HEK293 (cell line): ENCODE measurements at regions not wholly inside any gene's neighbourhood (a gene's known extent, or its start where the extent isn't known, plus 50 kb on each side); places are given as distances from the start of the nearest gene placed in this dataset.

Experiments used
- CTCF ChIA-PET: fragments of 350-600 bp; formaldehyde crosslinking; extraction: SDS; loops from one replicate; lab custom pipeline; 2021; ENCODE audit warnings: antibody characterized with exemption; lab: Yijun Ruan, JAX
- POLR2A ChIA-PET: fragments of 300-600 bp; formaldehyde crosslinking; extraction: SDS; loops from one replicate; lab custom pipeline; 2020; ENCODE audit warnings: antibody characterized with exemption, inconsistent platforms; lab: Yijun Ruan, JAX
- H3K27ac ChIP-seq: fragments of 200-500 bp; sonication (Bioruptor generic); 2 replicates; pipeline ENCODE4 v1.5.1; 2014; ENCODE audit warnings: low read depth, low read length, control low read depth, inconsistent platforms; ENCODE audit errors: extremely low read depth
- H3K36me3 ChIP-seq, 2 experiments: fragments of 200-500 bp in 1 of 2; sonication (Bioruptor generic) in 1 of 2; 1 replicate in 1 of 2; 2 replicates in 1 of 2; pipeline ENCODE4 v1.5.1; 2014 to 2017; ENCODE audit warnings: inconsistent platforms in 2 of 2, low read length in 2 of 2; ENCODE audit not compliant: control insufficient read depth in 2 of 2, insufficient read depth in 1 of 2
- H3K4me1 ChIP-seq: fragments of 200-500 bp; sonication (Bioruptor generic); 2 replicates; pipeline ENCODE4 v1.5.1; 2014; ENCODE audit warnings: mild to moderate bottlenecking, low read length, inconsistent platforms; ENCODE audit not compliant: control insufficient read depth, insufficient read depth
- H3K4me3 ChIP-seq: 2 replicates; pipeline ENCODE4 v1.5.1; 2011; ENCODE audit warnings: low read depth, mild to moderate bottlenecking, control low read depth, low read length, moderate library complexity
- H3K9me3 ChIP-seq: fragments of 200-500 bp; sonication (Bioruptor generic); 2 replicates; pipeline ENCODE4 v1.5.1; 2014; ENCODE audit warnings: low read depth, low read length, inconsistent platforms; ENCODE audit not compliant: control insufficient read depth, insufficient read depth
- GFI1B ChIP-seq: fragments of 450-650 bp; formaldehyde crosslinking; IDR thresholded peaks from 2 replicates; pipeline ENCODE4 v1.5.1; 2016; ENCODE audit warnings: missing biosample characterization, missing genetic modification characterization
- MZF1 ChIP-seq: fragments of 450-650 bp; formaldehyde crosslinking; IDR thresholded peaks from 2 replicates; pipeline ENCODE4 v1.5.1; 2017; ENCODE audit warnings: missing biosample characterization, missing genetic modification characterization, borderline replicate concordance
- PRDM1 ChIP-seq: fragments of 450-650 bp; formaldehyde crosslinking; IDR thresholded peaks from 2 replicates; pipeline ENCODE4; 2016; ENCODE audit warnings: missing biosample characterization, missing genetic modification characterization
- SALL2 ChIP-seq: fragments of 450-650 bp; formaldehyde crosslinking; IDR thresholded peaks from 2 replicates; pipeline ENCODE4 v1.5.0; 2017; ENCODE audit warnings: missing biosample characterization, mild to moderate bottlenecking, missing genetic modification characterization, borderline replicate concordance
- SP7 ChIP-seq: fragments of 450-650 bp; formaldehyde crosslinking; IDR thresholded peaks from 2 replicates; pipeline ENCODE4 v1.5.1; 2016; ENCODE audit warnings: missing biosample characterization, missing genetic modification characterization
- ZBTB21 ChIP-seq: fragments of 450-650 bp; formaldehyde crosslinking; IDR thresholded peaks from 2 replicates; pipeline ENCODE4 v1.5.1; 2017; ENCODE audit warnings: missing biosample characterization, missing genetic modification characterization
- ZBTB8A ChIP-seq: fragments of 450-650 bp; formaldehyde crosslinking; IDR thresholded peaks from 2 replicates; pipeline ENCODE4 v1.5.1; 2016; ENCODE audit warnings: missing biosample characterization, missing genetic modification characterization
- ZNF10 ChIP-seq: fragments of 450-650 bp; formaldehyde crosslinking; IDR thresholded peaks from 2 replicates; pipeline ENCODE4 v1.5.1; 2017; ENCODE audit warnings: missing biosample characterization, missing genetic modification characterization
- ZNF174 ChIP-seq: fragments of 450-650 bp; formaldehyde crosslinking; IDR thresholded peaks from 2 replicates; pipeline ENCODE4 v1.5.0; 2017; ENCODE audit warnings: missing biosample characterization, mild to moderate bottlenecking, missing genetic modification characterization
- ZNF274 ChIP-seq, 2 experiments: fragments of 200-500 bp in 1 of 2; fragments of 450-650 bp in 1 of 2; sonication (Bioruptor generic) in 1 of 2; formaldehyde crosslinking in 1 of 2; IDR thresholded peaks; 2 replicates each; pipeline versions ENCODE4 v1.5.1 to v1.6.1; 2014 to 2016; ENCODE audit warnings: borderline replicate concordance in 1 of 2, inconsistent platforms in 1 of 2, low read length in 1 of 2, missing biosample characterization in 1 of 2, missing genetic modification characterization in 1 of 2
- ZNF404 ChIP-seq: fragments of 450-650 bp; formaldehyde crosslinking; IDR thresholded peaks from 2 replicates; pipeline ENCODE4 v1.5.1; 2017; ENCODE audit warnings: missing biosample characterization, missing genetic modification characterization
- ZNF548 ChIP-seq: fragments of 450-650 bp; formaldehyde crosslinking; IDR thresholded peaks from 2 replicates; pipeline ENCODE4 v1.5.1; 2016; ENCODE audit warnings: missing biosample characterization, missing genetic modification characterization
- ZNF623 ChIP-seq: fragments of 450-650 bp; formaldehyde crosslinking; IDR thresholded peaks from 2 replicates; pipeline ENCODE4 v1.5.1; 2016; ENCODE audit warnings: missing biosample characterization, missing genetic modification characterization
- ZNF645 ChIP-seq: fragments of 450-650 bp; formaldehyde crosslinking; IDR thresholded peaks from 2 replicates; pipeline ENCODE4; 2016; ENCODE audit warnings: missing biosample characterization, missing genetic modification characterization
- ZNF670 ChIP-seq: fragments of 450-650 bp; formaldehyde crosslinking; IDR thresholded peaks from 2 replicates; pipeline ENCODE4 v1.5.1; 2016; ENCODE audit warnings: missing biosample characterization, missing genetic modification characterization, low read depth
- ZNF768 ChIP-seq: fragments of 450-650 bp; formaldehyde crosslinking; IDR thresholded peaks from 2 replicates; pipeline ENCODE4 v1.5.1; 2018; ENCODE audit warnings: missing biosample characterization, mild to moderate bottlenecking, missing genetic modification characterization
- TF ChIP-seq, protein P1 (sequence below): fragments of 450-650 bp; formaldehyde crosslinking; IDR thresholded peaks from 2 replicates; pipeline ENCODE4 v1.5.1; 2017; ENCODE audit warnings: missing biosample characterization, missing genetic modification characterization
- TF ChIP-seq, protein P2 (sequence below): fragments of 450-650 bp; formaldehyde crosslinking; IDR thresholded peaks from 2 replicates; pipeline ENCODE4 v1.5.1; 2016; ENCODE audit warnings: missing biosample characterization, missing genetic modification characterization
- TF ChIP-seq, protein P3 (sequence below): fragments of 450-650 bp; formaldehyde crosslinking; IDR thresholded peaks from 2 replicates; pipeline ENCODE4 v1.5.1; 2016; ENCODE audit warnings: missing biosample characterization, missing genetic modification characterization
- TF ChIP-seq, protein P4 (sequence below): fragments of 450-650 bp; formaldehyde crosslinking; IDR thresholded peaks from 2 replicates; pipeline ENCODE4 v1.5.1; 2017; ENCODE audit warnings: missing biosample characterization, missing genetic modification characterization
- TF ChIP-seq, protein P5 (sequence below): fragments of 450-650 bp; formaldehyde crosslinking; IDR thresholded peaks from 2 replicates; pipeline ENCODE4 v1.5.1; 2017; ENCODE audit warnings: missing biosample characterization, missing genetic modification characterization

- TF ChIP-seq, protein P1, sequence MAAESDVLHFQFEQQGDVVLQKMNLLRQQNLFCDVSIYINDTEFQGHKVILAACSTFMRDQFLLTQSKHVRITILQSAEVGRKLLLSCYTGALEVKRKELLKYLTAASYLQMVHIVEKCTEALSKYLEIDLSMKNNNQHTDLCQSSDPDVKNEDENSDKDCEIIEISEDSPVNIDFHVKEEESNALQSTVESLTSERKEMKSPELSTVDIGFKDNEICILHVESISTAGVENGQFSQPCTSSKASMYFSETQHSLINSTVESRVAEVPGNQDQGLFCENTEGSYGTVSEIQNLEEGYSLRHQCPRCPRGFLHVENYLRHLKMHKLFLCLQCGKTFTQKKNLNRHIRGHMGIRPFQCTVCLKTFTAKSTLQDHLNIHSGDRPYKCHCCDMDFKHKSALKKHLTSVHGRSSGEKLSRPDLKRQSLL (tag by site-specific recombination), result no peak
- TF ChIP-seq, protein P2, sequence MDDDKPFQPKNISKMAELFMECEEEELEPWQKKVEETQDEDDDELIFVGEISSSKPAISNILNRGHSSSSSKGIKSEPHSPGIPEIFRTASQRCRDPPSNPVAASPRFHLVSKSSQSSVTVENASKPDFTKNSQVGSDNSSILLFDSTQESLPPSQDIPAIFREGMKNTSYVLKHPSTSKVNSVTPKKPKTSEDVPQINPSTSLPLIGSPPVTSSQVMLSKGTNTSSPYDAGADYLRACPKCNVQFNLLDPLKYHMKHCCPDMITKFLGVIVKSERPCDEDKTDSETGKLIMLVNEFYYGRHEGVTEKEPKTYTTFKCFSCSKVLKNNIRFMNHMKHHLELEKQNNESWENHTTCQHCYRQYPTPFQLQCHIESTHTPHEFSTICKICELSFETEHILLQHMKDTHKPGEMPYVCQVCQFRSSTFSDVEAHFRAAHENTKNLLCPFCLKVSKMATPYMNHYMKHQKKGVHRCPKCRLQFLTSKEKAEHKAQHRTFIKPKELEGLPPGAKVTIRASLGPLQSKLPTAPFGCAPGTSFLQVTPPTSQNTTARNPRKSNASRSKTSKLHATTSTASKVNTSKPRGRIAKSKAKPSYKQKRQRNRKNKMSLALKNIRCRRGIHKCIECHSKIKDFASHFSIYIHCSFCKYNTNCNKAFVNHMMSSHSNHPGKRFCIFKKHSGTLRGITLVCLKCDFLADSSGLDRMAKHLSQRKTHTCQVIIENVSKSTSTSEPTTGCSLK (tag by site-specific recombination), result no peak
- TF ChIP-seq ZNF768 (tag by site-specific recombination) (no peak), MZF1 (tag by site-specific recombination) (no peak), ZNF548 (tag by site-specific recombination) (no peak), ZNF274 (IDR thresholded peaks at IDR 0.05; ENCODE audit: low read length) (no peak), ZNF274 (tag by site-specific recombination; IDR thresholded peaks at IDR 0.05; ENCODE audit: borderline replicate concordance) (no peak)
- TF ChIP-seq, all 188 proteins: peak for 0
These were observed 824.5 kb downstream of the AACS start (continued) for GRCh38 chr12:125889742-125890141.

DNA sequence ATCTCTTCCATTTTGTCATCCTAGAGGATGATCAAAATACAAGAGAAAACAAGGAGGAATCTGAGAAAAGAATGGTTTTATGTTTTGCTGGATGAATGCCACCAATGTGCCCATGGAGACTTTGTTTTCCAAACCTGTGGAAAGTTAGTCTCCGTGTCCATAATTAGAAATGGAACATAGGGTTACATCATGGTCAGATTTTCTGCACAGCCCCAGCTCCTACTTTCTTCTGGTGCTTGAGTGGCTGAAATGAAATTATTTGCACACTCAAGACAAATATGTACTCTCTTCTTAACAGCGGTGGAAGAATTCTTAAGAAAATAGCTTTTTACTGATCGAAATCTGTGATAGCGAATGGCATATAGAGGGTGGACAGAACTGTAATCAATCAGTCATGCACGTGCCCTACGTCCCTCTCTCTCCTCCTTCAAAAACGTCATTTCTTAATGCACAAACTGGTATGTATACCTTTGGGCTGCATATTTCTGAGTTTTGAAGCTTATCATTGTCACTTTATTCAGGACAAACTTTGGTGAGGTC lies 825.2 kb downstream of the AACS start:
- Histone ChIP-seq H3K27ac (no peak overlapping the region), H3K4me3 (no peak overlapping the region), H3K36me3 (no peaks in the 10 kb centered on the region), H3K9me3 (no peaks in the 10 kb centered on the region), H3K4me1 (no peaks in the 10 kb centered on the region)
- POLR2A ChIA-PET, result no interaction called here
- TF ChIP-seq SP7 (tag by site-specific recombination), result no peak
- TF ChIP-seq ZBTB8A (tag by site-specific recombination), result no peak
- TF ChIP-seq ZBTB21 (tag by site-specific recombination), result no peak
- no peak for TF ChIP-seq ZNF670 (tag by site-specific recombination)
- TF ChIP-seq SALL2 (tag by site-specific recombination), result no peak
- TF ChIP-seq GFI1B (tag by site-specific recombination), result no peak
- TF ChIP-seq MZF1 (tag by site-specific recombination), result no peak
- TF ChIP-seq, protein P3, sequence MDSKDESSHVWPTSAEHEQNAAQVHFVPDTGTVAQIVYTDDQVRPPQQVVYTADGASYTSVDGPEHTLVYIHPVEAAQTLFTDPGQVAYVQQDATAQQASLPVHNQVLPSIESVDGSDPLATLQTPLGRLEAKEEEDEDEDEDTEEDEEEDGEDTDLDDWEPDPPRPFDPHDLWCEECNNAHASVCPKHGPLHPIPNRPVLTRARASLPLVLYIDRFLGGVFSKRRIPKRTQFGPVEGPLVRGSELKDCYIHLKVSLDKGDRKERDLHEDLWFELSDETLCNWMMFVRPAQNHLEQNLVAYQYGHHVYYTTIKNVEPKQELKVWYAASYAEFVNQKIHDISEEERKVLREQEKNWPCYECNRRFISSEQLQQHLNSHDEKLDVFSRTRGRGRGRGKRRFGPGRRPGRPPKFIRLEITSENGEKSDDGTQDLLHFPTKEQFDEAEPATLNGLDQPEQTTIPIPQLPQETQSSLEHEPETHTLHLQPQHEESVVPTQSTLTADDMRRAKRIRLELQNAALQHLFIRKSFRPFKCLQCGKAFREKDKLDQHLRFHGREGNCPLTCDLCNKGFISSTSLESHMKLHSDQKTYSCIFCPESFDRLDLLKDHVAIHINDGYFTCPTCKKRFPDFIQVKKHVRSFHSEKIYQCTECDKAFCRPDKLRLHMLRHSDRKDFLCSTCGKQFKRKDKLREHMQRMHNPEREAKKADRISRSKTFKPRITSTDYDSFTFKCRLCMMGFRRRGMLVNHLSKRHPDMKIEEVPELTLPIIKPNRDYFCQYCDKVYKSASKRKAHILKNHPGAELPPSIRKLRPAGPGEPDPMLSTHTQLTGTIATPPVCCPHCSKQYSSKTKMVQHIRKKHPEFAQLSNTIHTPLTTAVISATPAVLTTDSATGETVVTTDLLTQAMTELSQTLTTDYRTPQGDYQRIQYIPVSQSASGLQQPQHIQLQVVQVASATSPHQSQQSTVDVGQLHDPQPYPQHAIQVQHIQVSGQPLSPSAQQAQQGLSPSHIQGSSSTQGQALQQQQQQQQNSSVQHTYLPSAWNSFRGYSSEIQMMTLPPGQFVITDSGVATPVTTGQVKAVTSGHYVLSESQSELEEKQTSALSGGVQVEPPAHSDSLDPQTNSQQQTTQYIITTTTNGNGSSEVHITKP (tag by site-specific recombination), result no peak
- no peak for TF ChIP-seq ZNF404 (tag by site-specific recombination)
- TF ChIP-seq ZNF645 (tag by site-specific recombination), result no peak
- TF ChIP-seq, protein P4, sequence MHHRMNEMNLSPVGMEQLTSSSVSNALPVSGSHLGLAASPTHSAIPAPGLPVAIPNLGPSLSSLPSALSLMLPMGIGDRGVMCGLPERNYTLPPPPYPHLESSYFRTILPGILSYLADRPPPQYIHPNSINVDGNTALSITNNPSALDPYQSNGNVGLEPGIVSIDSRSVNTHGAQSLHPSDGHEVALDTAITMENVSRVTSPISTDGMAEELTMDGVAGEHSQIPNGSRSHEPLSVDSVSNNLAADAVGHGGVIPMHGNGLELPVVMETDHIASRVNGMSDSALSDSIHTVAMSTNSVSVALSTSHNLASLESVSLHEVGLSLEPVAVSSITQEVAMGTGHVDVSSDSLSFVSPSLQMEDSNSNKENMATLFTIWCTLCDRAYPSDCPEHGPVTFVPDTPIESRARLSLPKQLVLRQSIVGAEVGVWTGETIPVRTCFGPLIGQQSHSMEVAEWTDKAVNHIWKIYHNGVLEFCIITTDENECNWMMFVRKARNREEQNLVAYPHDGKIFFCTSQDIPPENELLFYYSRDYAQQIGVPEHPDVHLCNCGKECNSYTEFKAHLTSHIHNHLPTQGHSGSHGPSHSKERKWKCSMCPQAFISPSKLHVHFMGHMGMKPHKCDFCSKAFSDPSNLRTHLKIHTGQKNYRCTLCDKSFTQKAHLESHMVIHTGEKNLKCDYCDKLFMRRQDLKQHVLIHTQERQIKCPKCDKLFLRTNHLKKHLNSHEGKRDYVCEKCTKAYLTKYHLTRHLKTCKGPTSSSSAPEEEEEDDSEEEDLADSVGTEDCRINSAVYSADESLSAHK, result no peak
- no peak for TF ChIP-seq ZNF623
- no peak for TF ChIP-seq ZNF174 (tag by site-specific recombination)
- TF ChIP-seq, protein P5, sequence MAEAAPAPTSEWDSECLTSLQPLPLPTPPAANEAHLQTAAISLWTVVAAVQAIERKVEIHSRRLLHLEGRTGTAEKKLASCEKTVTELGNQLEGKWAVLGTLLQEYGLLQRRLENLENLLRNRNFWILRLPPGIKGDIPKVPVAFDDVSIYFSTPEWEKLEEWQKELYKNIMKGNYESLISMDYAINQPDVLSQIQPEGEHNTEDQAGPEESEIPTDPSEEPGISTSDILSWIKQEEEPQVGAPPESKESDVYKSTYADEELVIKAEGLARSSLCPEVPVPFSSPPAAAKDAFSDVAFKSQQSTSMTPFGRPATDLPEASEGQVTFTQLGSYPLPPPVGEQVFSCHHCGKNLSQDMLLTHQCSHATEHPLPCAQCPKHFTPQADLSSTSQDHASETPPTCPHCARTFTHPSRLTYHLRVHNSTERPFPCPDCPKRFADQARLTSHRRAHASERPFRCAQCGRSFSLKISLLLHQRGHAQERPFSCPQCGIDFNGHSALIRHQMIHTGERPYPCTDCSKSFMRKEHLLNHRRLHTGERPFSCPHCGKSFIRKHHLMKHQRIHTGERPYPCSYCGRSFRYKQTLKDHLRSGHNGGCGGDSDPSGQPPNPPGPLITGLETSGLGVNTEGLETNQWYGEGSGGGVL, result no peak
- no peak for TF ChIP-seq ZNF10
- no peak for TF ChIP-seq PRDM1 (tag by site-specific recombination)
- CTCF ChIA-PET, result interaction anchor here (0.5 to 0.6 kb wide), 2 partner anchors 10 to 209 kb away, joined by 3 to 5 read pairs; no protein-coding TSS in a partner anchor
